ENCODE measurements at regions not wholly inside any gene's neighbourhood (a gene's known extent, or its start where the extent isn't known, plus 50 kb on each side); places are given as distances from the start of the nearest gene placed in this dataset.

- Histone ChIP-seq H3K27me3 (ENCODE audit: insufficient read depth, low read length) (no peaks in the 10 kb centered on the region), H3K4me1 (ENCODE audit: insufficient read depth, low read length) (peaks cover 13% of the 10 kb centered on the region), H3K4me2 (ENCODE audit: insufficient read depth, low read length) (no peak overlapping the region), H3K79me2 (ENCODE audit: insufficient read depth, low read length) (no peaks in the 10 kb centered on the region), H3K4me3 (ENCODE audit: insufficient read depth, low read length) (no peak overlapping the region), H3K27ac (ENCODE audit: low read depth, low read length) (no peak overlapping the region), H3K36me3 (ENCODE audit: insufficient read depth, low read length) (no peaks in the 10 kb centered on the region), H3K9me3 (ENCODE audit: low read depth, low read length) (no peaks in the 10 kb centered on the region), H2AFZ (ENCODE audit: low read length) (no peak overlapping the region), H4K20me1 (ENCODE audit: insufficient read depth, low read length) (no peaks in the 10 kb centered on the region)
- no peak for DNase-seq (ENCODE audit: insufficient read length, low spot score, missing footprints)
- TF ChIP-seq CTCF (IDR thresholded peaks at IDR 0.05; ENCODE audit: extremely low read depth, low read depth, low read length): no peak
These were observed 98.6 kb upstream of the NEDD9 start for GRCh38 chr6:11331111-11331510.

GRCh38 chr6:11330413-11330760 is 97.9 kb upstream of the NEDD9 start:
- no peaks in the 10 kb centered on the region for H3K27me3 ChIP-seq (ENCODE audit: insufficient read depth, low read length)
- no peaks in the 10 kb centered on the region for H4K20me1 ChIP-seq (ENCODE audit: insufficient read depth, low read length)
- H3K4me2 ChIP-seq (ENCODE audit: insufficient read depth, low read length): no peak overlapping the region
- H2AFZ ChIP-seq (ENCODE audit: low read length): no peak overlapping the region
- no peak for TF ChIP-seq CTCF (IDR thresholded peaks at IDR 0.05; ENCODE audit: extremely low read depth, low read depth, low read length)
- no peaks in the 10 kb centered on the region for H3K36me3 ChIP-seq (ENCODE audit: insufficient read depth, low read length)
- peaks cover 13% of the 10 kb centered on the region for H3K4me1 ChIP-seq (ENCODE audit: insufficient read depth, low read length)
- DNase-seq (ENCODE audit: insufficient read length, low spot score, missing footprints): no peak
- no peaks in the 10 kb centered on the region for H3K79me2 ChIP-seq (ENCODE audit: insufficient read depth, low read length)
- no peak overlapping the region for H3K4me3 ChIP-seq (ENCODE audit: insufficient read depth, low read length)
- H3K9me3 ChIP-seq (ENCODE audit: low read depth, low read length): no peaks in the 10 kb centered on the region
- no peak overlapping the region for H3K27ac ChIP-seq (ENCODE audit: low read depth, low read length)

GRCh38 chr6:11329726-11330412 is 97.4 kb upstream of the NEDD9 start:
- no peaks in the 10 kb centered on the region for H3K79me2 ChIP-seq (ENCODE audit: insufficient read depth, low read length)
- no peak for DNase-seq (ENCODE audit: insufficient read length, low spot score, missing footprints)
- no peak overlapping the region for H2AFZ ChIP-seq (ENCODE audit: low read length)
- TF ChIP-seq CTCF (IDR thresholded peaks at IDR 0.05; ENCODE audit: extremely low read depth, low read depth, low read length): no peak
- no peaks in the 10 kb centered on the region for H3K36me3 ChIP-seq (ENCODE audit: insufficient read depth, low read length)
- no peak overlapping the region for H3K4me3 ChIP-seq (ENCODE audit: insufficient read depth, low read length)
- H4K20me1 ChIP-seq (ENCODE audit: insufficient read depth, low read length): no peaks in the 10 kb centered on the region
- H3K9me3 ChIP-seq (ENCODE audit: low read depth, low read length): no peaks in the 10 kb centered on the region
- H3K4me1 ChIP-seq (ENCODE audit: insufficient read depth, low read length): peaks cover 13% of the 10 kb centered on the region
- no peak overlapping the region for H3K4me2 ChIP-seq (ENCODE audit: insufficient read depth, low read length)
- no peaks in the 10 kb centered on the region for H3K27me3 ChIP-seq (ENCODE audit: insufficient read depth, low read length)
- no peak overlapping the region for H3K27ac ChIP-seq (ENCODE audit: low read depth, low read length)

- peak overlapping the region; percentile 9 for H3K4me2 ChIP-seq (ENCODE audit: insufficient read depth, low read length)
- peaks cover 17% of the 10 kb centered on the region for H3K4me1 ChIP-seq (ENCODE audit: insufficient read depth, low read length)
- H3K36me3 ChIP-seq (ENCODE audit: insufficient read depth, low read length): no peaks in the 10 kb centered on the region
- H3K27ac ChIP-seq (ENCODE audit: low read depth, low read length): peak overlapping the region; percentile 66
- H3K27me3 ChIP-seq (ENCODE audit: insufficient read depth, low read length): no peaks in the 10 kb centered on the region
- no peaks in the 10 kb centered on the region for H3K9me3 ChIP-seq (ENCODE audit: low read depth, low read length)
- peak; percentile 69 for DNase-seq (ENCODE audit: insufficient read length, low spot score, missing footprints)
- no peaks in the 10 kb centered on the region for H4K20me1 ChIP-seq (ENCODE audit: insufficient read depth, low read length)
- H3K79me2 ChIP-seq (ENCODE audit: insufficient read depth, low read length): no peaks in the 10 kb centered on the region
- peak overlapping the region; percentile 24 for H2AFZ ChIP-seq (ENCODE audit: low read length)
- no peak overlapping the region for H3K4me3 ChIP-seq (ENCODE audit: insufficient read depth, low read length)
- no peak for TF ChIP-seq CTCF (IDR thresholded peaks at IDR 0.05; ENCODE audit: extremely low read depth, low read depth, low read length)
These were observed 96.3 kb upstream of the NEDD9 start for GRCh38 chr6:11328613-11329247.
